PFSK-1 (cell line): ENCODE measurements at regions not wholly inside any gene's neighbourhood (a gene's known extent, or its start where the extent isn't known, plus 50 kb on each side); places are given as distances from the start of the nearest gene placed in this dataset.

Experiments
- POLR2AphosphoS5 ChIP-seq: IDR thresholded peaks from 2 replicates; pipeline ENCODE4 v1.6.1; 2012; ENCODE audit warnings: low read depth, mild to moderate bottlenecking, control low read depth, low read length, moderate library complexity
- TAF1 ChIP-seq: IDR thresholded peaks from 2 replicates; pipeline ENCODE4 v1.6.1; 2012; ENCODE audit warnings: low read length, control low read depth, borderline replicate concordance; ENCODE audit not compliant: insufficient read depth

GRCh38 chr17:14405189-14405588 lies 104.3 kb downstream of the HS3ST3B1 start:
- no peak for TF ChIP-seq POLR2AphosphoS5
- no peak for TF ChIP-seq TAF1
